ENCODE measurements at regions not wholly inside any gene's neighbourhood (a gene's known extent, or its start where the extent isn't known, plus 50 kb on each side); places are given as distances from the start of the nearest gene placed in this dataset.
"Not testable (repeated sequence)": the region's sequence is repeated elsewhere in the genome, so short reads cannot be mapped to it uniquely, and the experiment has no call there.

DNA sequence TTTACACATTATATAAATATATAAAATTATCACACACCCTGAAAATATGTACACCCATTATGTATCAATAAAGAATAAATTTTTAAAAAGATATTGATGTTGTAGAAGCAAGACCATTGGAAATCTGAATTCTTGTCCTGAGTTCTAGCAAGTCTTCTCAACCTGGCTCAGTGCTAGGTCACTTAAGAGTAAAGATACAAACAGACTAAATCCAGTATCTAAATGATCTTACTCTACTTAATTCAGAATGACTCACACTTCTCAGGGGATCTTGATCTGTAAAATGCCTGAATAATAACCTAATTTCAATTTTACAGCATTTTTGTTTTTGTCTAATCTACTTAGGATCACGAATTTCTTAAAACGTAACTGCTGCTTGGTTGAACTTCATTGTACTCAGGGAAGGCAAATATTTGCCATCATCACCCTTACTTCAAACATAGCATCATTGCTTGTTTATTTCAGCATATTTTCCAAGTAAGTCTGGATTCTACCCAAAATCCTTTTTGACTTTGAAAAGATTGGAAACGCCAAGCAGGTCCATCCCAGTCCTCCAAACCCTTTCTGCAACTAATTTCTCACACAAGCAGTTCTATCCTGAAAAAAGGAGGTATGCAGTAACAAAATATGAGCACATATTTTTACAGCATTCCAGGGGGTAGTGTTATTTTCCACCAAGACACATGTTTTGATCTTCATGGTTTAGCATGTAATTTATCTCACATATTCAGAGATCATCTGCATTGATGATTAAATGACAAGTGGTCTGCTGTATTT is 582.6 kb downstream of the PSAT1 start:
- DNase-seq: no peak

DNA sequence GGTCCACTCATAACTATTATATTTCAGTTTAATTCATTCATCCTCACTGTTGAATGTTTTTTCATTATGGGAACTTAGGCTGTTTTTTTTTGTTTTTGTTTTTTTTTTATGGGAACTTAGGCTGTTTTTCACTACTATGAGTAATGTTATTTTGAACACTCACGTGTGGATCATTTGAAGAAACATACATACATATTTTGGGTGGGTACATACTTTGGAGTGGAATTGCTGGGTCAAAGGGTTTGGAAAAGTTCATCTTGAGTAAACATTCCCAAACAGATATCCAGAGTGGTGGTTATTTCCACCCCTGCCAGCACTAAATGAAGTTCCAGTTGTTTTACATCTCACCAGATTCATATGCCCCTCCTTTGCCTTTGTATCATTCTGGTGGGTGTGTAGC is 584.4 kb downstream of the PSAT1 start:
- DNase-seq: no peak

DNA sequence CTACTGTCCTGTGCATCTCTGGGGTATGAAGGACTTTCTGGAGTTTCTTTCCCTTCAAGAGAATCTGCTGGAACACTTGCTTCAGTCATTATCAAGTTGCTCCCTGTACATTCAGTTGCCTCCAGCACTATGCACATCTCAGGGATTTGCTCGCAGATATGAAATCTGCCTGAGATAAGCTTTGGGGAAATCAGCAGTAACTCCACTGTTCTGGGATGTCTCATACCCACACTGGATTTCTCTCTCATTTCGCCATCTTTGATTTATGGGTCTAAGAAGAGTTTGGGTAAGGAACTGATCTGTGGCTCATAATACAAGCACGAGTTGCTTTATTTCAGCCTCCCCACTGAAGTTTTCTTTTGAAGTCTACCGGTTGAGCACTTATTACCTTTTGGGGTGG is 585.6 kb downstream of the PSAT1 start:
- DNase-seq: no peak

DNA sequence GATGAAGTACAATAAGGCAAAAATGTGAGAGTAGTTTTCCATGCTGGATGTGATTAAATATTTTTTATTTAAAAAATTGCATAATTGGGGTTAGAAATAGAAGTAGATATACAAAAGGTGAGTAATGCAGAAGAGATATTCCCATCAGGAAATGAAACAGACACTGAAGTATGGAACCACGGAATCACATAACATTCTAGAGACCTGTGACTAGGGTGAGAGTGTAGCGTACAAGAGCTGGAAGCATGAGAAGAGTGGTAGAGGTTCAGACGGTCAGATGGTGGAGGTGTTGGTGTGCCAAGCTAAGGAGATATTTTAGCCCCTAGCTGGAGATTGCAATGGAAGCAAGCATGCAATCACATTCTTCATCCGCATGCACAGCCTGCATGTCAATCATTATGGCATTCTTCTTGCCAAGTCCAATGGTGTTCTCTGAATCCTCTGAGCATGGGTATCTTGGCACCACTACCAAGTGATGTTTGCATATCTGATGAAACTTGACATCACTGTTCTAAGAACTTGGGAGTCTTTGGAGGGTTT is 587.8 kb downstream of the PSAT1 start:
- DNase-seq: no peak

DNA sequence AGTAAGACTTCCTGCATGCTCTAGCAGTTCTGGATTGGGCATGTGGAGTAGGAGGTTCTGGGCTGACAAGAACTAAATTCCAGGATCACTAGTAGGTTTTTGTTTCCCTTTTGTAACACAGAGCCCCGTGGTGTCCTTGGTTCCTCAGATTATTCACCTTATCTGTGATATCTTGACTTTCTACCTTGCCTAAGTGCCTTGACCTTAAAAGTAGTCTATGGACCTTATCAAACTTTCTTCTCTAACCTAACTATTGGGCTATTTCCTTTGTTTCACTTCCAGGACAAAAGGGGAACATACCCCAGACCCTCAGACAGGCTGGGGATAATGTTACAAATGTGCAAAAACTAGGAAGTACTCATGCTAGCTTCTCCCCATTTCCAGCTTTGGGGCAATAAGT is 595.3 kb downstream of the PSAT1 start:
- DNase-seq: no peak

DNA sequence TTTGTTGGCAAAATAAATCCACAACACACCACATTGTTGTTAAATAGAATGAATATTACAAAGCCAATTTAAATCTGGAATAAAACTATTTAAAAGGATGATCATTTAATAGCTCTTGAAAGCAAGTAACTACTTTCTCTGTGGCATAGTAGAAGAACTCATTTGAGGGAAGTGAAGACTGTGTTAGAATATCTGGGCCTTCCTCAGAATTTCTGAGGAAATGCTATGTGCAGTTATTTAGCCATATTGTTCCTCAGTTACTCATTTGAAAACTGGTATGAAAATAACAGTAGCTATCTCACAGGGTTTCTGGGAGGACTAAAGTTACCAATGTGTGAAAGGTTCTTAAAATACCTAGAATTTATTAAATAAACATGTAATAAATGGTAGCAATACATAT is 595.8 kb downstream of the PSAT1 start:
- no peak for DNase-seq

DNA sequence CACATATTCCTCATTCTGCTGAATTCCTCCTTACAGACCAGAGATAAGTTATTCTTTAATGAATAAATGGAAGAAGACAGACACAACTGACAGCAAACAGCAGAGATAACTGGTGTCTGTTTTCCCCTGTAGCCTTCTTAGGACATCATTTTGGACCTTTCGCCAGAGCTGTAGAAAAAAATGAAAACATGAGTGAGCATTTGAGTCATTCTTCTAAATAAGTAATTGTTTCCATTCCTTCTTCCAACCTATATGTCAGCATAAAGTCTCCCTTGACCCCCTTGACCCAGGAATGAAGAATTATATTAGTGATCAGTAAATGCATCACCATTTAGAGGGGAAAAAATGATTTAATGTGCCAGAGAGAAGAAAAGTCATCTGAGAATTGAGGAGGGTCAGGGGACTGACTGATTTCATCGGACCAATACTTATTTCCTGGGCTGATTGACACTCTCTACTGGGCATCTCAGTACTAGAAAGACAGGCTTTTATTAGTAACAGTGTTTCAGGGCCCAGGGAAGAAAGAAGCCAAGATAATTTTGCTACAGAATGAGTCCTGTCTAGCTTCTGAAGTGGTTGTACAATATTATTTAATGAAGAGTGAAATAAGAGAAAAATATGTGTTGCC is 597.0 kb downstream of the PSAT1 start:
- DNase-seq: no peak

DNA sequence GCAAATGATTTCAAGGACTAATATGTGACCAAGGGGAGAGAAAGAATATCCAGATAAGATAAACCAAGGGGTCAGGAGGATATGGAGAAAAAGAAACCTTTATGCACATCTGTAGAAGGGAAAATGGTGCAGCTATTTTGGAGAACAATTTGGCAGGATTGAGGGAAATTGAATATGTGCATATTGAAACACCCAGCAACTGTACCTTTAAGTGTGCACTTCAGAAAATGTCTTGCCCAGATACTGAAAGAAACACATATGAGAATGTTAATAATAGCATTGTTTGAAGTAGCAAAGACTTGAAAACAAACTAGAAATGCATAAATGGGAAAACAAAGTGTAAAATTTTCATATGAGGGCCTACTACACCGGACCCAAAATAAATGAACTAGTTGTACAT is 599.6 kb downstream of the PSAT1 start:
- DNase-seq: no peak

DNA sequence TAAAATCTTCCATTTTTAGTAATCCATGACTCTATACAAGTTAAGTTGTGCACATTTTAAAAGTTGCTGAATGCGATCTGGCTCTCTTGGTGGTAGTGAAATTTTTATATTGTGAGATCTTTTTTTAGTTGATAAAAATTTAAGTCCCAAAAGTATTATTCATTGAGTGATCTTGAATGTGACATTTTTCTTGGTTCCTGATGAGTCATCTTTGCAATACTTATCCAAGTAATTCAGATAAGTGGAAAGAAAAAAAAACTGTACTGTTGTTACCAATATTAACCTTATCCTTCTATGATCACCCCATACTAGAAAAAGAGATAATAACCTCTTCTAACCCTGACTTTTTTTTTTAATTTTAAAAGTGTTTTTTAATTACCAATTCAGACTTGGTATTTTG is 601.3 kb downstream of the PSAT1 start:
- no peak for DNase-seq

DNA sequence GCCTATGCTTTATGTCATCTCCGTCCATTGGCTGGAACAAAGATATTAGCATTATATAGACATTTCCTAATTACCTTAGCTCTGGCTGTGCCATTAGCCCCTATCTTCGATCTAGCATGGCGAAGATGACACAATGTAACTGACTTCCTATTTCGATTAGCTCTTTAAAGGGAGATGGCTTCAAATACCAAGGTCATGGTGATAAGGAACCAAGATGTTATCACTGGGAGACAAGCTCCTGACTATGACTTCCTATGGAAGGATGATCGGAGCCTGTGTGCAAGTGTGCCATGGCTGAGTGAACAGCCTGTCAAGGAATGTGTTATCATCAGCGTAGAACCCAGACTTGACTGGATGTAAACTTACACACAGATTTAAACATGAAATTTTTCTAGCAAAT is 602.1 kb downstream of the PSAT1 start:
- DNase-seq: no peak

DNA sequence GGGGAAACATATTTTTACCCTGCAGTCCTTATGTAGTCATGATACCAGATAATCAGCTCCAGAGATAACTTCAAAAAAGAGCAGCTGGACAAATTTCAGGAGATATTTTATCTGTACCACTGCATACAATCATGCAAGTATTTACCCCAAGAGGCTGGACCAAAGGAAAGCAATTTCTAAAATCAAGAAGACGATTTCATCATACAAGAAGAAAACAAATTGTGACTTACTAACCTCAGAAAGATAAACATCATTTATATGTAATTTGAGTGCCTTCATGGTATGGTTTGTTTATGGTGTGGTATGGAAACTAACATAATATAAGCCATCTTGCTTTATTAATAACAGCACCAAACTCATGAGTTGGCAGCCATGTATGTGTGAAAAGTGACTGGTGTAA is 603.6 kb downstream of the PSAT1 start:
- no peak for DNase-seq

DNA sequence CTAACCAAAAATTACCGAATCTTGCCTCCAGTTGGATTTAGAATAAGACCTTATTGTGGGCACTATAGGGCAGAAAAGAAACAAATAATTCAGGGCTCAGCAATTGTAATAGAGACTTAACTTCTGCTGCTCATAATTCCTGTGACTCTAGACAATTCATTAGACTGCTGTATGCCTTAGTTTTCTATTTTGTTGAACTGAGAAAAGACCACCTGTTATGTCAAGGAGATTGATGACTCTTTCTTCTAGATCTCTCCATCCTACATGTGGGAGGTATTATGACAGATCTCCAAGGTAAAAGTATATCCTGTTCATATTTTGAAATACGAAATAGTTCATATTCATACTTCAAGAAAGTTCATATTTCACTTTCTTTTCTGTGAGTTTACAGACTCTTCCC is 605.1 kb downstream of the PSAT1 start:
- no peak for DNase-seq

DNA sequence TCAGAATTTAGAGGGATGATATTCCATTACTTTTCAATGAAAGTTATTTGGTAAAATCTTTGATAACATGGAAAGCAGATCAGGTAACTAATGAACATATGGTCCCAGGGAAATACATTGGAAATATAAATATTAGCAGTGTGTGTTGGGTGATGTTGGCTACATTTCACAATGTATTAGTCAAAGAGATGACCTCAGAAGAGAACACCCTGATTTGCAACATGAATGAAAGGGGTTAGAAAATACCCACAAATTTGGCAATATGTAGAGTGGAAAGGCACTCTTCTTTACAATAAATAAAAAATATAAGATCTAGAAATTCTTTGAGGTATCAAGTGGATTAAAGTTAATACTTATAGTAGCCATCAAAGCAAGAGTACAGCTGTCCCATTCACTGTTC is 606.7 kb downstream of the PSAT1 start:
- DNase-seq: no peak

DNA sequence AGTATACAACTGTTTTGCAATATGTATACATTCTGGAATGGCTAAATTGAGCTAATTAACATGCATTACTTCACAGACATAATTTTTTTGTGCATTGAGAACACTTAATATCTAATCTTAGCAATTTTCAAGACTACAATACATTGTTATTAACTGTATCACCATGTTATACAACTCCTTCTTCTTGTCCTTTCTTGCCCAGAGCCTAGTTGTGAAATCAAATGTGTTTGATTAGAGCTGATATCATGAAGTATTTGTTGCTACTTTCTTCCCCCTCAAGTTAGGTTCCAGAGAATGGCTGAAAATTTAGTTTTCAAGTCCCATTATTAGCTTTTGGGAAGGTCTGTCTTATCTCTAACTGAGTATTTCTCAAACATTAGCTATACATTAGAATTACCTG is 607.8 kb downstream of the PSAT1 start:
- DNase-seq: no peak

DNA sequence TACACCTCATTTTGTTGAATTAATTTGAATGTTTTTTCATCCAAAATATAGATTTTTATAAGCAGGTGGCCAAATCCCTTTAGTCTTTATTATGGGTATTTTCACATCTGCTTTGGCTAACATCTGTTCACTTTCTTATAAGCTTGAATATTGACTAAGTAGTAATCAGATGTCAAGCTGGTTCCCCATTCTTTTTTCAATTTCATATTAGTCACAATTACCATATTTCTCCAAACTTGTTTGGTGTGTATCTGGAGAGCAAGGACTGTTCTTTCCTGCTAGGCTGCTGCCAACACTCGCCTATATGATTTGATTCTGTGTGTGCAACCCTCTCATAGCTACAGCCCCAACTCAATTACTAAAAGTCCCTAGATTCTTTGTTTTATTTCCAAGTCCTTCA is 608.5 kb downstream of the PSAT1 start:
- DNase-seq: no peak

DNA sequence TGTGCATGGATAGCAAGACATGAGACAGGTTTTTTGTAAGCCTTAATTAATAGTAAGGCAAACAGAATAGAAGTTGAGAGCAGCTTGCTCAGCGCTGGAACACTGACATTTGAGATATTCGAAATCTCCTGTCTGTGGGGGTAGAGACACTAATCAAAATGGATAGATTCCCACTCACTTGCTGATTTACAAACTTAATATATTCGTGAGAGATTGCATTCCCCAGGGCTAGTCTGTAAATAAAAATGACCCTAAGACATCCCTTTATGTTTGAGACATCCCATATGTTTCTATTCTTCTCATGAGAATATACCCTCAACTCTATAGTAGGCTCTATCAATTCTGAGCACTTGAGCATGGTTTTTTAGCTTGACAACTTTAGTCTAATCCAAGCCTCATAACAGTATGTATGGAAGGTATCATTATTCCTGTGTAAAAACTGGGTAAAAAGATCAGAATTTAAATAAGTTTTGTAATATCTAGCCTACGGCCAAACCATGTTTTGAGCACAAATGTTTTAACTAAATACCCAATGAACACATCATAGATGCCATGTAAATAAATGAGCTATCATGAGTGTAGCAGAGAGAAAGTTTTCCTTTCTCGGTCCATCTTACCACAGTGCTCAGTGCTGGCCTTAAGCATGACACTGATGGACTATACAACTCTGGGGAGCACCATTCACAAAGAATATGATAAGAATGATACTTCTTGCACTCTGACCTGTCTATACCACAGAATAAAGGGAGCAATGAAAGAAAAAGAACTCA is 609.2 kb downstream of the PSAT1 start:
- DNase-seq: no peak

DNA sequence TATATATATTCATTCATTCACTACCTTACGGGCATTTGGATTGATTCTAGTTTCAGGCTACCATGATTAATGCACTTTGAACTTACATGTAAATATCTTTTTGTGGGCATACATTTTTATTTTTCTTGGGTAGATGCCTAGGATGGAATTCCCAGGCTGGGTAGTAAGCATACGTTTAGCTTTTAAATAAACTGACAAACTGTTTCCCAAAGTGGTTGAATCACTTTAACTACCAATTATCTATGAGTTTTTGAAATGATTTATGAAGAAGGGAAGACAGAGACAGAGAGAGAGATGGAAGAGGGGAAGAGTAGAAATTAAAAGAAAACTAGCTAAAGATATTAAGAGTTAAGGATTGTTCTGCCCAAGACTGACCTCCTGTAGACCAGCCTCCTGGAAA is 612.6 kb downstream of the PSAT1 start:
- DNase-seq: no peak

DNA sequence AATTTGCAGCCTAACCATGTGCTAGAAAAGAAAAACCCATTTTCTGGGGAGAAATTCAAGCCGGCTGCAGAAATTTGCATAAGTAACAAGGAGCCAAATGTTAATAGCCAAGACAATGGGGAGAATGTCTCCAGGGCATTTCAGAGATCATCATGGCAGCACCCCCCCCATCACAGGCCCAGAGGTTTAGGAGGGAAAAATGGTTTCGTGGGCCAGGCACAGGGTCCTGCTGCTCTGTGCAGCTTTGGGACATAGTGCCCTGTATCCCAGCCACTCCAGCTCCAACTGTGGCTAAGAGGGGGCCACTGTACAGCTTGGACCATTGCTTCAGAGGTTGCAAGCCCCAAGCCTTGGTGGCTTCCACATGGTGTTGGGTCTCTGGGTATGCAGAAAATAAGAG is 620.0 kb downstream of the PSAT1 start:
- not testable (repeated sequence) for DNase-seq

DNA sequence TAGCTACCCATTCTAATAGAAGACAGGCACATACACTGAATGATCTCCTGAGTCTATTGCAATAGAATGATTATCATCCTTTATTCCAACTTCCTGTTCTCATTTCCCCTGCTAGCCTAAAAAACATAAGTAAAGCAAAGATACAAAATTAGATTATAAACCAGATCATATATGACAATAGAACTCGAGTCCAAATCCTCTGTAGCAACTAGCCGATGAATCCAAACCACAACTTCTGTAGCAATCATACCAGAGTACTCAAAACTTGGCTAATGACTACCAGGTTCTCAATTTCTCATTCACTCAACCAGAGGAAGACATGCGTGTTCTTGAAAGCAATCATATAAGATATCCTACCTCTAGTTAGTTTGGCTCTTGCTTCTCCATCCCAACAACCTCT is 622.1 kb downstream of the PSAT1 start:
- DNase-seq: no peak

DNA sequence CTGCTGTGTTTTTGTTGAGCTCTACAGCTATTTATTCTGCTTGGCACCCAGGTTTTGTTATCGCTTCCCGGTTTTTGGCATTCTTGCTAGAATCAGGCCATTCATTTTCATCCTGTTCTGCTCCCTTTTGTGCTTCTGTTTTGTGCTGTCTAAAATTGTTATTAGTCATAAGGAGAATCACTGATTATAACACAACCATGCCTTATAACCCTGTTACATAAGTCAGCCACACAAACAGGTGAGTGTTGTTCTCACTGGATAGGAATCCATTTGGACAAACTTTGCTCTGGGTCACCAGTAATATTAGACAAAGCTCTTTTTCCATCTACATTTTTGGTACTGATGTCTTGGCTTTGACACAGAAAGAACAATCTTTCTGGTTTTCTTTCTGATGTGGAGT is 622.8 kb downstream of the PSAT1 start:
- no peak for DNase-seq

DNA sequence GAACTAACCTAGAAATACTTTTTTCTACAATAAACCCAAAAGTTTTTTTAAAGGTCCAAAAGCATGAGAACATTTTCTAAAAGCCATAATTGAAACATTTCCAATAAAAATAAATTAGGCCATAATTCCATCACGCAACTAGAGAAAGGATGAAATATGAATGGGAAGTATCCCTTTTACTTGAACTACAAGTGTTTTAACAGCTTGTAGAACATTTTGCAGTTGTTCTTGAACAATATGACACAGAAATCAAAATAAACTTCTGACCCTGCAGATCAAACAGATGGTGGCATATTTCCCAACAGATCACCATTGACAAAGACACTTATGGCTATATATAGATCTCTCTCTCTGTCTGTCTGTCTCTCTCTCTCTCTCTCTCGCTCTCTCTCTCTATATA is 624.4 kb downstream of the PSAT1 start:
- no peak for DNase-seq

DNA sequence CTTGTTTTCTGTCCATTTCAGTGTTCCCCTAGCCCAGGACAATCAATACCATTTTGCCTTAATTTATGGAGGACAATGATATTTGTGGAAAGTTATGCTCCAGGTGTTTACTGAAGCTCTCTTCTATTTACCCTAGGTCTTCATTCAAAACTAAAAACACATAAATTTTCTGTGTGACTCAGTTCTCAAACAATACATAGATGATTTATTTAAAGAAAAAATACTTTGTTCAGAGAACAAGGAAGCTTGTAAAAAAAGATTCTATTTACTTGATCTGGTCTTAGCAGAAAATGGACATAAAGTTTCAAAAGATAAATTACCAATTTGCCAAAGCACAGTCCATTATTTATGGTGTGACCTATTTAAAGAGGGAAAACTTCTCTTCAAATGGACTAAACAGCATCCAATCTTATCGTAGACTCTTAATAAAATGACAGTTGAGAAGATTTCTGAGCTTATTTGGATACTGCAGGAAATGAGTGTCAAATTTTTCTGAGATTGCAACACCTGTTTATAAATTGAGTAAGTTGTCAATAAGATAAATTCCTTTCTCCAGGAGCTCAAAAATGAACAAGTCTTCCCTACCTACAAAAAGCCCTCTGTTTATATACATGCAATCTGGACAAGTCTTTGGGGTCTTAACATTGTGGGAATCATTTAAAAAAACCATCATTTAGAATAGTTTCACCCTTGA is 627.2 kb downstream of the PSAT1 start:
- no peak for DNase-seq
